HepG2 (cell line): ENCODE measurements at regions not wholly inside any gene's neighbourhood (a gene's known extent, or its start where the extent isn't known, plus 50 kb on each side); places are given as distances from the start of the nearest gene placed in this dataset.

Experiments
- CTCF ChIP-seq: sonication (generic); formaldehyde crosslinking; IDR thresholded peaks from 2 replicates; pipeline ENCODE4 v1.5.0; 2020; ENCODE audit warnings: mild to moderate bottlenecking, missing genetic modification reagents, moderate library complexity
- ERF ChIP-seq: IDR thresholded peaks from 2 replicates; pipeline ENCODE4 v1.6.1; 2018; ENCODE audit warnings: missing biosample characterization, missing genetic modification reagents
- EZH2 ChIP-seq: conservative IDR thresholded peaks from 2 replicates; pipeline ENCODE4 v1.6.1; 2012; ENCODE audit warnings: mild to moderate bottlenecking, low read depth, low read length, moderate library complexity
- FOXO1 ChIP-seq: sonication (generic); formaldehyde crosslinking; IDR thresholded peaks from 2 replicates; pipeline ENCODE4 v1.4.0; 2020; ENCODE audit warnings: missing genetic modification reagents
- KAT7 ChIP-seq: IDR thresholded peaks from 2 replicates; pipeline ENCODE4 v1.6.1; 2018; ENCODE audit warnings: borderline replicate concordance, missing compliant biosample characterization
- POLR2A ChIP-seq, 2 experiments: IDR thresholded peaks; 2 replicates each; pipeline ENCODE4 v1.6.1; 2011; ENCODE audit warnings: low read depth in 2 of 2, low read length in 2 of 2, mild to moderate bottlenecking in 1 of 2, moderate library complexity in 1 of 2; ENCODE audit not compliant: insufficient read depth in 1 of 2
- SETDB1 ChIP-seq: sonication (generic); formaldehyde crosslinking; IDR thresholded peaks from 2 replicates; pipeline ENCODE4 v1.5.1; 2020; ENCODE audit warnings: missing genetic modification reagents, mild to moderate bottlenecking, borderline replicate concordance
- SP1 ChIP-seq, 2 experiments: fragments of 450-650 bp in 1 of 2; sonication (generic) in 1 of 2; formaldehyde crosslinking in 1 of 2; IDR thresholded peaks; 2 replicates each; pipeline versions ENCODE4 v1.4.0 to v1.6.1; 2016 to 2020; ENCODE audit warnings: missing genetic modification reagents in 1 of 2
- YY1 ChIP-seq: IDR thresholded peaks from 2 replicates; pipeline ENCODE4 v1.6.1; 2011; ENCODE audit warnings: low read length, low read depth, moderate library complexity, mild to moderate bottlenecking; ENCODE audit not compliant: insufficient read depth, insufficient replicate concordance
- ZFP41 ChIP-seq: sonication (generic); formaldehyde crosslinking; IDR thresholded peaks from 2 replicates; pipeline ENCODE4 v1.4.0; 2020; ENCODE audit warnings: mild to moderate bottlenecking, missing genetic modification reagents, borderline replicate concordance
- ZNF331 ChIP-seq: sonication (generic); formaldehyde crosslinking; IDR thresholded peaks from 2 replicates; pipeline ENCODE4 v1.4.0; 2020; ENCODE audit warnings: missing genetic modification reagents

- TF ChIP-seq SETDB1 (CRISPR knock-in tag) (no peak), KAT7 (CRISPR knock-in tag) (no peak), ERF (CRISPR knock-in tag) (no peak), POLR2A (IDR thresholded peaks at IDR 0.05; ENCODE audit: insufficient read depth in 1 of 2, low read depth in 2 of 2, low read length in 2 of 2) (no peak), FOXO1 (no peak), ZFP41 (CRISPR knock-in tag) (no peak), YY1 (no peak), ZNF331 (CRISPR knock-in tag) (no peak), CTCF (CRISPR knock-in tag) (no peak), EZH2 (no peak), SP1 (IDR thresholded peaks at IDR 0.05) (no peak), SP1 (CRISPR knock-in tag; IDR thresholded peaks at IDR 0.05) (no peak)
These were observed 280.0 kb downstream of the HINT1 start for GRCh38 chr5:130885027-130885426.
